ENCODE measurements at regions not wholly inside any gene's neighbourhood (a gene's known extent, or its start where the extent isn't known, plus 50 kb on each side); places are given as distances from the start of the nearest gene placed in this dataset.

- Mint-ChIP-seq H3K4me1 (ENCODE audit: low read depth, unreplicated experiment) (no peaks in the 10 kb centered on the region), H3K27me3 (ENCODE audit: insufficient read depth, unreplicated experiment) (no peaks in the 10 kb centered on the region), H3K4me3 (ENCODE audit: unreplicated experiment) (no peak overlapping the region), H3K27ac (ENCODE audit: unreplicated experiment) (no peak overlapping the region), H3K9me3 (ENCODE audit: unreplicated experiment) (no peaks in the 10 kb centered on the region), H3K36me3 (ENCODE audit: insufficient read depth, unreplicated experiment) (no peaks in the 10 kb centered on the region)
- no peak for DNase-seq
- no peak overlapping the region for H3K4me3 ChIP-seq (ENCODE audit: low read depth, low read length)
- H3K36me3 ChIP-seq (ENCODE audit: control insufficient read depth, insufficient read depth, low read length), result no peaks in the 10 kb centered on the region
- BruUV-seq (replicated peaks), result no TSS peak
- no peak for TF ChIP-seq CTCF (IDR thresholded peaks at IDR 0.05; ENCODE audit: insufficient read depth in 1 of 2, low read depth in 1 of 2, low read length in 1 of 2, severe bottlenecking in 1 of 2, unreplicated experiment in 1 of 2)
- no peaks in the 10 kb centered on the region for H3K4me1 ChIP-seq
- CTCF ChIA-PET, result no interaction called here
- intact Hi-C loops (cut with micrococcal nuclease; ENCODE audit: unreplicated experiment), result no loop called here
- H3K27me3 ChIP-seq (replicated peaks; ENCODE audit: control insufficient read depth, insufficient read depth, low read length), result no peaks in the 10 kb centered on the region
- no peaks in the 10 kb centered on the region for H3K9me3 ChIP-seq
- POLR2A ChIA-PET, result no interaction called here
Measured at GRCh38 chr12:116338064-116338846, 60.8 kb upstream of the MED13L start.

GRCh38 chr12:116339062-116339461 lies 61.6 kb upstream of the MED13L start:
- no peaks in the 10 kb centered on the region for H3K9me3 ChIP-seq
- intact Hi-C loops (cut with micrococcal nuclease; ENCODE audit: unreplicated experiment), result no loop called here
- ChIA-PET POLR2A (no interaction called here), CTCF (no interaction called here)
- Mint-ChIP-seq H3K27me3 (ENCODE audit: insufficient read depth, unreplicated experiment) (no peaks in the 10 kb centered on the region), H3K9me3 (ENCODE audit: unreplicated experiment) (no peaks in the 10 kb centered on the region), H3K4me1 (ENCODE audit: low read depth, unreplicated experiment) (no peaks in the 10 kb centered on the region), H3K36me3 (ENCODE audit: insufficient read depth, unreplicated experiment) (no peaks in the 10 kb centered on the region), H3K27ac (ENCODE audit: unreplicated experiment) (no peak overlapping the region), H3K4me3 (ENCODE audit: unreplicated experiment) (no peak overlapping the region)
- no TSS peak for BruUV-seq (replicated peaks)
- H3K36me3 ChIP-seq (ENCODE audit: control insufficient read depth, insufficient read depth, low read length), result no peaks in the 10 kb centered on the region
- H3K4me3 ChIP-seq (ENCODE audit: low read depth, low read length), result no peak overlapping the region
- no peak for DNase-seq
- no peaks in the 10 kb centered on the region for H3K4me1 ChIP-seq
- no peak for TF ChIP-seq CTCF (IDR thresholded peaks at IDR 0.05; ENCODE audit: insufficient read depth in 1 of 2, low read depth in 1 of 2, low read length in 1 of 2, severe bottlenecking in 1 of 2, unreplicated experiment in 1 of 2)
- no peaks in the 10 kb centered on the region for H3K27me3 ChIP-seq (replicated peaks; ENCODE audit: control insufficient read depth, insufficient read depth, low read length)

- CTCF ChIA-PET, result no interaction called here
- no TSS peak for BruUV-seq (replicated peaks)
Measured at GRCh38 chr12:116339800-116340371, 62.4 kb upstream of the MED13L start.

More at GRCh38 chr12:116339800-116340371, 62.4 kb upstream of the MED13L start:
- Histone ChIP-seq H3K9me3 (no peaks in the 10 kb centered on the region), H3K4me1 (no peaks in the 10 kb centered on the region), H3K4me3 (ENCODE audit: low read depth, low read length) (no peak overlapping the region), H3K36me3 (ENCODE audit: control insufficient read depth, insufficient read depth, low read length) (no peaks in the 10 kb centered on the region), H3K27me3 (replicated peaks; ENCODE audit: control insufficient read depth, insufficient read depth, low read length) (no peaks in the 10 kb centered on the region)
- no peak for DNase-seq
- intact Hi-C loops (cut with micrococcal nuclease; ENCODE audit: unreplicated experiment), result no loop called here
- Mint-ChIP-seq H3K27me3 (ENCODE audit: insufficient read depth, unreplicated experiment) (no peaks in the 10 kb centered on the region), H3K4me3 (ENCODE audit: unreplicated experiment) (no peak overlapping the region), H3K27ac (ENCODE audit: unreplicated experiment) (no peak overlapping the region), H3K36me3 (ENCODE audit: insufficient read depth, unreplicated experiment) (no peaks in the 10 kb centered on the region), H3K4me1 (ENCODE audit: low read depth, unreplicated experiment) (peaks cover 7% of the 10 kb centered on the region), H3K9me3 (ENCODE audit: unreplicated experiment) (no peaks in the 10 kb centered on the region)
- POLR2A ChIA-PET, result no interaction called here
- no peak for TF ChIP-seq CTCF (IDR thresholded peaks at IDR 0.05; ENCODE audit: insufficient read depth in 1 of 2, low read depth in 1 of 2, low read length in 1 of 2, severe bottlenecking in 1 of 2, unreplicated experiment in 1 of 2)
